Gastrocnemius medialis (tissue), 4 donors: ENCODE measurements at regions not wholly inside any gene's neighbourhood (a gene's known extent, or its start where the extent isn't known, plus 50 kb on each side); places are given as distances from the start of the nearest gene placed in this dataset.

Source experiments
- CTCF ChIP-seq, 5 experiments: fragments of 450-650 bp in 3 of 5; fragments of 200-600 bp in 2 of 5; sonication (generic) in 2 of 5; IDR thresholded peaks in 4 of 5; conservative IDR thresholded peaks in 1 of 5; 1 replicate in 4 of 5; 2 replicates in 1 of 5; pipeline ENCODE4 v1.5.1; 2016 to 2019; ENCODE audit warnings: antibody characterized with exemption in 5 of 5, mild to moderate bottlenecking in 3 of 5, moderate library complexity in 3 of 5
- POLR2A ChIP-seq, 2 donors: fragments of 450-650 bp; IDR thresholded peaks; one replicate each; pipeline ENCODE4 v1.6.1; 2017; ENCODE audit warnings: antibody characterized with exemption in 2 of 2, mild to moderate bottlenecking in 2 of 2, moderate library complexity in 2 of 2

- TF ChIP-seq CTCF (IDR thresholded peaks at IDR 0.05 in 4 of 5, conservative IDR thresholded peaks at IDR 0.05 in 1 of 5) (no peak), POLR2A (IDR thresholded peaks at IDR 0.05) (no peak)
Observed at GRCh38 chrX:848386-848785, 217.8 kb downstream of the SHOX start.
